OCI-LY1 (cell line): ENCODE measurements at regions not wholly inside any gene's neighbourhood (a gene's known extent, or its start where the extent isn't known, plus 50 kb on each side); places are given as distances from the start of the nearest gene placed in this dataset.

ENCODE experiments used
- H2AFZ ChIP-seq: fragments of 200-600 bp; sonication (generic), shearing (Covaris generic); 2 replicates; pipeline ENCODE4 v1.6.0; 2014; ENCODE audit warnings: antibody characterized with exemption, mild to moderate bottlenecking, low read length
- H3F3A ChIP-seq: fragments of 200-600 bp; sonication (generic), shearing (Covaris generic); 2 replicates; pipeline ENCODE4 v1.6.0; 2014; ENCODE audit warnings: mild to moderate bottlenecking, antibody characterized with exemption, low read length, moderate library complexity; ENCODE audit not compliant: insufficient read depth
- H3K27ac ChIP-seq: fragments of 200-600 bp; sonication (generic); 2 replicates; pipeline ENCODE4 v1.5.1; 2014; ENCODE audit warnings: low read length, mixed run types, mild to moderate bottlenecking, low read depth; ENCODE audit not compliant: poor library complexity, severe bottlenecking
- H3K27me3 ChIP-seq: fragments of 200-600 bp; sonication (generic); 2 replicates; pipeline ENCODE4 v1.6.0; 2014; ENCODE audit warnings: antibody characterized with exemption, mild to moderate bottlenecking, low read length, moderate library complexity; ENCODE audit not compliant: insufficient read depth
- H3K36me3 ChIP-seq: fragments of 200-600 bp; sonication (generic); 2 replicates; pipeline ENCODE4 v1.6.1; 2014; ENCODE audit warnings: mild to moderate bottlenecking, antibody characterized with exemption, low read length, moderate library complexity, mixed read lengths; ENCODE audit not compliant: insufficient read depth
- H3K4me1 ChIP-seq: fragments of 200-600 bp; sonication (generic); 2 replicates; pipeline ENCODE4 v1.5.1; 2014; ENCODE audit warnings: mild to moderate bottlenecking, low read length, moderate library complexity; ENCODE audit not compliant: insufficient read depth, severe bottlenecking
- H3K4me2 ChIP-seq: fragments of 200-600 bp; sonication (generic), shearing (Covaris generic); 2 replicates; pipeline ENCODE4 v1.6.1; 2014; ENCODE audit warnings: low read length
- H3K4me3 ChIP-seq: fragments of 200-600 bp; sonication (generic); 2 replicates; pipeline ENCODE4 v1.5.1; 2014; ENCODE audit warnings: low read length, low read depth, mild to moderate bottlenecking, mixed read lengths; ENCODE audit not compliant: poor library complexity, severe bottlenecking
- H3K79me2 ChIP-seq: fragments of 200-600 bp; shearing (Covaris generic); 2 replicates; pipeline ENCODE4 v1.6.1; 2016; ENCODE audit warnings: mixed run types, low read length, mixed read lengths; ENCODE audit not compliant: insufficient read depth
- H3K9ac ChIP-seq: fragments of 200-600 bp; sonication (generic), shearing (Covaris generic); 2 replicates; pipeline ENCODE4 v1.6.1; 2014; ENCODE audit warnings: mild to moderate bottlenecking, low read length, mixed read lengths
- H3K9me2 ChIP-seq: fragments of 200-600 bp; sonication (generic), shearing (Covaris generic); 2 replicates; pipeline ENCODE4 v1.6.1; 2014; ENCODE audit warnings: low read depth, mild to moderate bottlenecking, low read length, mixed read lengths
- H3K9me3 ChIP-seq: fragments of 200-600 bp; shearing (Covaris generic); 2 replicates; pipeline ENCODE4 v1.6.1; 2014; ENCODE audit warnings: low read length, mixed read lengths
- H4K20me1 ChIP-seq: fragments of 200-600 bp; sonication (generic), shearing (Covaris generic); 2 replicates; pipeline ENCODE4 v1.6.0; 2016; ENCODE audit warnings: mild to moderate bottlenecking, low read length; ENCODE audit not compliant: insufficient read depth
- EZH2 ChIP-seq: fragments of 200-600 bp; sonication (generic), shearing (Covaris generic); IDR thresholded peaks from 2 replicates; pipeline ENCODE4 v1.8.0; 2017; ENCODE audit warnings: borderline replicate concordance, mixed run types, mild to moderate bottlenecking, antibody characterized with exemption, low read length, moderate library complexity, mixed read lengths
- TF ChIP-seq, protein P1 (sequence below): fragments of 200-600 bp; sonication (generic), shearing (Covaris generic); IDR thresholded peaks from 2 replicates; pipeline ENCODE4 v1.5.1; 2017; ENCODE audit warnings: mild to moderate bottlenecking, antibody characterized with exemption, low read length, moderate library complexity, mixed read lengths

DNA sequence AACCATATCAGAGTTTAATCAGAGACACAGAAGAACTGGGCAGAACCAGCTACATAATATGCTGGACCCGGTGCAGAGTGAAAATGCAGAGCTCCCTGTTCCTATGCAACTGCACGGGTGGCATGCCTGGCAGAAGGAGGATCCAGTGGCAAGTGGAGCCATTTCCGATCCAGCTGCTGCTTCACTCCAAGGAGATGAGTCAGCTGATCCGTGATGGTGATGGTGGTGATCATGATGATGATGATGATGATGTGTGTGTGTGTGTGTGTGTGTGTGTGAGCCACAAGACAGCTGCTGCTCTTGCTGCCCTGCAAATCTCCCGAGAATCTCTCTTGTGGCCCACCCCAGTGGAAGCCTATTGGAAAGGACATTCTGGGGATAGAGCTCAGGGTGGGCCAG is 133.0 kb downstream of the URB2 start:
- H3K9me3 ChIP-seq: no peaks in the 10 kb centered on the region
- TF ChIP-seq, protein P1, sequence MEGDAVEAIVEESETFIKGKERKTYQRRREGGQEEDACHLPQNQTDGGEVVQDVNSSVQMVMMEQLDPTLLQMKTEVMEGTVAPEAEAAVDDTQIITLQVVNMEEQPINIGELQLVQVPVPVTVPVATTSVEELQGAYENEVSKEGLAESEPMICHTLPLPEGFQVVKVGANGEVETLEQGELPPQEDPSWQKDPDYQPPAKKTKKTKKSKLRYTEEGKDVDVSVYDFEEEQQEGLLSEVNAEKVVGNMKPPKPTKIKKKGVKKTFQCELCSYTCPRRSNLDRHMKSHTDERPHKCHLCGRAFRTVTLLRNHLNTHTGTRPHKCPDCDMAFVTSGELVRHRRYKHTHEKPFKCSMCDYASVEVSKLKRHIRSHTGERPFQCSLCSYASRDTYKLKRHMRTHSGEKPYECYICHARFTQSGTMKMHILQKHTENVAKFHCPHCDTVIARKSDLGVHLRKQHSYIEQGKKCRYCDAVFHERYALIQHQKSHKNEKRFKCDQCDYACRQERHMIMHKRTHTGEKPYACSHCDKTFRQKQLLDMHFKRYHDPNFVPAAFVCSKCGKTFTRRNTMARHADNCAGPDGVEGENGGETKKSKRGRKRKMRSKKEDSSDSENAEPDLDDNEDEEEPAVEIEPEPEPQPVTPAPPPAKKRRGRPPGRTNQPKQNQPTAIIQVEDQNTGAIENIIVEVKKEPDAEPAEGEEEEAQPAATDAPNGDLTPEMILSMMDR: no peak
- TF ChIP-seq EZH2: no peak
- H3K27ac ChIP-seq: no peak overlapping the region
- H3K4me2 ChIP-seq: no peak overlapping the region
- no peak overlapping the region for H3K9ac ChIP-seq
- no peaks in the 10 kb centered on the region for H3K36me3 ChIP-seq
- H3K79me2 ChIP-seq: no peaks in the 10 kb centered on the region
- H3K27me3 ChIP-seq: no peaks in the 10 kb centered on the region; the same call in 1 of the 2 replicates
- H3K4me3 ChIP-seq: no peak overlapping the region
- no peaks in the 10 kb centered on the region for H3F3A ChIP-seq
- no peaks in the 10 kb centered on the region for H3K9me2 ChIP-seq
- H4K20me1 ChIP-seq: no peaks in the 10 kb centered on the region
- no peaks in the 10 kb centered on the region for H3K4me1 ChIP-seq
- H2AFZ ChIP-seq: no peak overlapping the region

DNA sequence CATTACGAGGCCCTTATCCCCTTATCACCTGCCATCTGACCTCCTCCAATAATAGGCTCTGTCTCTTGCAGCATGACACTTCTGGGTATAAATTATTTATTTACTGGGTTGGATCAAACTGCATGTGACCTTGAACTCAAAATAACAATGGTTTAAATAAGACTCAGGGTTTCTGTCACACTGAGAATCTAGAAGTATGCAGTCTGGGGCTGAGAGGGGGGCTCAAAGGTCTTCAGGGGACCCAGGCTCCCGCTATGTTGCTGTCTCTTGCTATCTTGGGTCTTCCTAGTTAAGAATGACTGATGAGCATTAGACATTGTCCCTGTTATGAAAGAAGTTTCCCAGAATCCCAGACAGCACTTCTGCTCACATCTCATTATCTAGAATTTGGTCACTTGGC is 133.5 kb downstream of the URB2 start:
- Histone ChIP-seq H3K79me2 (no peaks in the 10 kb centered on the region), H3K4me3 (no peak overlapping the region), H3K4me1 (no peaks in the 10 kb centered on the region), H3K27me3 (no peaks in the 10 kb centered on the region; the same call in 1 of the 2 replicates), H3K4me2 (no peak overlapping the region), H3F3A (no peaks in the 10 kb centered on the region), H3K9me2 (no peaks in the 10 kb centered on the region), H4K20me1 (no peaks in the 10 kb centered on the region), H3K36me3 (no peaks in the 10 kb centered on the region), H3K9ac (no peak overlapping the region), H3K27ac (no peak overlapping the region), H3K9me3 (no peaks in the 10 kb centered on the region), H2AFZ (no peak overlapping the region)
- TF ChIP-seq, protein P1: no peak
- TF ChIP-seq EZH2: no peak

DNA sequence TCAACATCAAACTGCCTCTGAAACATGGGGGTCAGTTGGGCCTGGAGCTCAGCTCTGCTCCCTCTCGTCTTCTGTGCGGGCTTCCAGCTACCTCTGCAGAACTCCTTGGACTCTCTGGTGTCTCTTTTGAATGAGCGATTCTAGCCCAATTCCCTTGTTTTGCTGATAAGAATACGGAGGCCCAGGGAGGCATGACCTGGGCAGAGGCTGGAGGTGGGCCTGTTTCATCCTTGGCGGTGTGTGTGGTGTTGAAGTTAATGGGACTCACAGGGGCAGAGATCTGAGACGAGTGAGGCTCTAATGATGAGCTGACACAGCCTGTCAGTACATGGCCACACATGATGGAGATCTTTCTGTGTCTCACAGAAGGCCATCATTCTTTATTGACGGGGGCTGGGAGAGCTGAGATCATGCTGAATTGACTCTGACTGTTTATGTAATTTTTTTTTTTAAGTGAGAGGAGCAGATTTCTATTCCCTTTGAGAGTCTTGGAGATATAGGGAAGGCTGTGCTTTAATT is 134.5 kb downstream of the URB2 start:
- Histone ChIP-seq H3K27me3 (no peaks in the 10 kb centered on the region; the same call in 1 of the 2 replicates), H3K4me3 (no peak overlapping the region), H3K9me3 (no peaks in the 10 kb centered on the region), H3K36me3 (no peaks in the 10 kb centered on the region), H3K27ac (no peak overlapping the region), H2AFZ (no peak overlapping the region), H3K79me2 (no peaks in the 10 kb centered on the region), H3K9me2 (no peaks in the 10 kb centered on the region), H3K4me2 (no peak overlapping the region), H4K20me1 (no peaks in the 10 kb centered on the region), H3K4me1 (no peaks in the 10 kb centered on the region), H3F3A (no peaks in the 10 kb centered on the region), H3K9ac (no peak overlapping the region)
- TF ChIP-seq EZH2: no peak
- TF ChIP-seq, protein P1: no peak
